ENCODE measurements at regions not wholly inside any gene's neighbourhood (a gene's known extent, or its start where the extent isn't known, plus 50 kb on each side); places are given as distances from the start of the nearest gene placed in this dataset.

- DNase-seq: no peak
- Mint-ChIP-seq H3K9me3 (peaks cover 0 to 1% of the 10 kb centered on the region in 2 experiments; a peak in 1 of 5 replicates), H3K27me3 (ENCODE audit: low read depth) (peaks cover 8% of the 10 kb centered on the region)
These were observed 431.7 kb upstream of the B3GAT1 start for GRCh38 chr11:134843735-134844134.

More at GRCh38 chr11:134843735-134844134, 431.7 kb upstream of the B3GAT1 start:
- TF ChIP-seq CTCF (conservative IDR thresholded peaks at IDR 0.05): no peak
- no peak overlapping the region for H4K8ac ChIP-seq (replicated peaks; ENCODE audit: insufficient read length, low read depth, low read length)
- no peak overlapping the region for H4K91ac ChIP-seq (ENCODE audit: insufficient read length, low read depth, low read length)
- H3K14ac ChIP-seq (ENCODE audit: insufficient read depth, low read length): no peak overlapping the region
- no peak overlapping the region for H2BK12ac ChIP-seq (ENCODE audit: insufficient read length, low read depth, low read length)
- no peak overlapping the region for H3K4ac ChIP-seq (ENCODE audit: low read depth, low read length)
- no peak overlapping the region for H2BK5ac ChIP-seq (ENCODE audit: insufficient read length, low read length)
- no peaks in the 10 kb centered on the region for H3K36me3 Mint-ChIP-seq (ENCODE audit: insufficient read depth in 1 of 3, low read depth in 3 of 3)
- no peak overlapping the region for H3K56ac ChIP-seq (ENCODE audit: insufficient read length, low read depth, low read length)
- no peak overlapping the region for H3T11ph ChIP-seq (ENCODE audit: low read length)
- no peak overlapping the region for H3K4me2 ChIP-seq (ENCODE audit: insufficient read depth, insufficient read length, low read length)
- no peaks in the 10 kb centered on the region for H3K4me1 Mint-ChIP-seq
- H2BK20ac ChIP-seq (ENCODE audit: low read depth, low read length, poor library complexity, severe bottlenecking): no peak overlapping the region
- no peaks in the 10 kb centered on the region for H3K4me1 ChIP-seq (ENCODE audit: insufficient read depth, low read length)
- no peak overlapping the region for H4K5ac ChIP-seq (ENCODE audit: insufficient read length, low read depth, low read length)
- no peak overlapping the region for H2BK15ac ChIP-seq (ENCODE audit: low read depth, low read length)
- no peak overlapping the region for H3K27ac Mint-ChIP-seq
- no peaks in the 10 kb centered on the region for H4K20me1 ChIP-seq (ENCODE audit: control insufficient read depth, insufficient read depth, insufficient read length)
- no peak overlapping the region for H2AK5ac ChIP-seq (ENCODE audit: insufficient read length, low read length)
- no peaks in the 10 kb centered on the region for H3K79me1 ChIP-seq (ENCODE audit: insufficient read depth, low read depth, low read length, poor library complexity, severe bottlenecking)
- H3K4me3 Mint-ChIP-seq: no peak overlapping the region
- H3K9ac ChIP-seq (ENCODE audit: extremely low read depth, insufficient read length, low read length): no peak overlapping the region
- H3K27ac ChIP-seq (ENCODE audit: insufficient read length, low read depth, low read length): no peak overlapping the region
- H2BK120ac ChIP-seq (ENCODE audit: low read depth, low read length, poor library complexity, severe bottlenecking): no peak overlapping the region
- H3K79me2 ChIP-seq (ENCODE audit: insufficient read depth, low read length): no peaks in the 10 kb centered on the region
- no peak overlapping the region for H2AFZ ChIP-seq (ENCODE audit: low read length)
- H3K27me3 ChIP-seq (ENCODE audit: insufficient read depth, low read length): no peaks in the 10 kb centered on the region
- H3K23ac ChIP-seq (ENCODE audit: insufficient read length, low read depth, low read length): no peak overlapping the region
- H3K9me3 ChIP-seq (ENCODE audit: control insufficient read depth, low read depth, low read length): no peaks in the 10 kb centered on the region
- no peak overlapping the region for H3K18ac ChIP-seq (ENCODE audit: insufficient read length, low read depth, low read length)
- no CpG with 5 or more reads among the region's 9 CpGs for whole genome bisulfite sequencing (ENCODE audit: extremely low coverage, insufficient read length, low lambda C conversion rate)
- no peaks in the 10 kb centered on the region for H3K23me2 ChIP-seq (ENCODE audit: insufficient read length, low read depth, low read length, poor library complexity, severe bottlenecking)
